H1 (cell line): ENCODE measurements at regions not wholly inside any gene's neighbourhood (a gene's known extent, or its start where the extent isn't known, plus 50 kb on each side); places are given as distances from the start of the nearest gene placed in this dataset.

Experiments used
- CTCF ChIA-PET: fragments of 300-600 bp; sonication (Branson Sonifier 250); formaldehyde crosslinking; loops from one replicate; lab custom pipeline; 2021; ENCODE audit not compliant: partially characterized antibody; lab: Charles Lee
- POLR2A ChIA-PET: fragments of 300-600 bp; sonication (Branson Sonifier 250); formaldehyde crosslinking; loops from one replicate; lab custom pipeline; 2021; ENCODE audit warnings: inconsistent platforms; ENCODE audit not compliant: partially characterized antibody; lab: Charles Lee
- DNase-seq, 2 experiments: peaks; one replicate each; pipeline versions ENCODE4 v3.0.0 to v3.0.0-alpha.2; 2010 to 2022; ENCODE audit warnings: low spot score in 2 of 2, low read depth in 1 of 2, mixed read lengths in 1 of 2
- FAIRE-seq: peaks from 2 replicates; lab custom pipeline; 2011; peaks lifted over from hg19 to GRCh38; lab: Jason Lieb, UNC
- H2AFZ ChIP-seq: 2 replicates; pipeline ENCODE4 v1.8.1; 2012; ENCODE audit warnings: low read length, inconsistent platforms
- H2AK5ac ChIP-seq: 2 replicates; pipeline ENCODE4 v1.6.1; 2013; ENCODE audit warnings: low read depth, low read length
- H2BK120ac ChIP-seq: replicated peaks from 2 replicates; pipeline ENCODE3; 2013; ENCODE audit warnings: low read depth, low read length, inconsistent platforms
- H2BK12ac ChIP-seq: 2 replicates; pipeline ENCODE4 v1.6.1; 2013; ENCODE audit warnings: low read depth, low read length
- H2BK15ac ChIP-seq: 2 replicates; pipeline ENCODE4 v1.6.1; 2013; ENCODE audit warnings: low read length
- H2BK20ac ChIP-seq: 2 replicates; pipeline ENCODE4 v1.6.1; 2013; ENCODE audit warnings: low read length
- H2BK5ac ChIP-seq: 2 replicates; pipeline ENCODE4 v1.6.1; 2013; ENCODE audit warnings: low read depth, low read length
- H3K14ac ChIP-seq: 2 replicates; pipeline ENCODE4 v1.6.1; 2013; ENCODE audit warnings: inconsistent platforms; ENCODE audit not compliant: insufficient read length
- H3K18ac ChIP-seq: 2 replicates; pipeline ENCODE4 v1.6.1; 2013; ENCODE audit warnings: low read length; ENCODE audit errors: extremely low read depth
- H3K23ac ChIP-seq: 2 replicates; pipeline ENCODE4 v1.6.1; 2013; ENCODE audit warnings: inconsistent platforms; ENCODE audit not compliant: insufficient read length
- H3K23me2 ChIP-seq: 2 replicates; pipeline ENCODE4 v1.6.1; 2013; ENCODE audit warnings: low read depth, low read length
- H3K27ac ChIP-seq: 2 replicates; pipeline ENCODE4 v1.6.1; 2011; ENCODE audit warnings: low read depth, low read length, inconsistent platforms
- H3K27me3 ChIP-seq, 4 experiments: replicated peaks in 1 of 4; 1 replicate in 1 of 4; 2 replicates in 3 of 4; pipeline versions ENCODE4 v1.6.1 to v1.8.1; 2011 to 2013; ENCODE audit warnings: low read length in 3 of 4, mild to moderate bottlenecking in 3 of 4, inconsistent platforms in 2 of 4, mixed read lengths in 2 of 4, moderate library complexity in 1 of 4; ENCODE audit not compliant: control insufficient read depth in 3 of 4, insufficient read depth in 3 of 4; ENCODE audit errors: extremely low read depth in 1 of 4
- H3K36me3 ChIP-seq, 4 experiments: 2 replicates each; pipeline versions ENCODE4 v1.6.1 to v1.8.1; 2011 to 2013; ENCODE audit warnings: mild to moderate bottlenecking in 4 of 4, low read length in 3 of 4, moderate library complexity in 2 of 4, control low read depth in 1 of 4, inconsistent platforms in 1 of 4; ENCODE audit not compliant: insufficient read depth in 4 of 4, control insufficient read depth in 2 of 4
- H3K4ac ChIP-seq: replicated peaks from 2 replicates; pipeline ENCODE3; 2013; ENCODE audit warnings: low read length, low read depth, mixed read lengths, inconsistent platforms; ENCODE audit not compliant: insufficient read length
- H3K4me1 ChIP-seq, 4 experiments: replicated peaks in 1 of 4; 1 replicate in 1 of 4; 2 replicates in 3 of 4; pipeline versions ENCODE4 v1.6.1 to v1.8.1; 2011 to 2013; ENCODE audit warnings: low read length in 3 of 4, inconsistent platforms in 2 of 4, mixed read lengths in 1 of 4; ENCODE audit not compliant: insufficient read depth in 4 of 4, control insufficient read depth in 3 of 4
- H3K4me2 ChIP-seq, 2 experiments: 2 replicates each; pipeline versions ENCODE4 v1.6.1 to v1.8.1; 2011 to 2013; ENCODE audit warnings: low read depth in 2 of 2, low read length in 2 of 2, control low read depth in 1 of 2, inconsistent platforms in 1 of 2, mild to moderate bottlenecking in 1 of 2; ENCODE audit not compliant: insufficient read depth in 1 of 2
- H3K4me3 ChIP-seq, 4 experiments: fragments of 200-600, 300-600 bp in 1 of 4; sonication (generic), shearing (Covaris generic), sonication (Bioruptor Twin) in 1 of 4; 2 replicates each; pipeline versions ENCODE4 v1.5.1 to v1.8.1; 2011 to 2016; ENCODE audit warnings: low read length in 4 of 4, low read depth in 3 of 4, control low read depth in 2 of 4, inconsistent platforms in 2 of 4, mild to moderate bottlenecking in 2 of 4, mixed read lengths in 1 of 4, moderate library complexity in 1 of 4; ENCODE audit not compliant: insufficient read depth in 2 of 4; ENCODE audit errors: extremely low read depth in 1 of 4
- H3K56ac ChIP-seq: replicated peaks from 2 replicates; pipeline ENCODE3; 2013; ENCODE audit warnings: low read depth, mild to moderate bottlenecking, mixed read lengths, low read length, inconsistent platforms; ENCODE audit not compliant: insufficient read length
- H3K79me1 ChIP-seq: 2 replicates; pipeline ENCODE4 v1.6.1; 2013; ENCODE audit warnings: low read depth, low read length, control low read depth
- H3K79me2 ChIP-seq, 2 experiments: 2 replicates each; pipeline versions ENCODE4 v1.6.1 to v1.8.1; 2012 to 2013; ENCODE audit warnings: low read length in 2 of 2, mild to moderate bottlenecking in 2 of 2, inconsistent platforms in 1 of 2; ENCODE audit not compliant: insufficient read depth in 2 of 2, control insufficient read depth in 1 of 2
- H3K9ac ChIP-seq, 4 experiments: replicated peaks in 1 of 4; 1 replicate in 1 of 4; 2 replicates in 3 of 4; pipeline versions ENCODE4 v1.6.1 to v1.8.1; 2011 to 2013; ENCODE audit warnings: low read depth in 3 of 4, low read length in 3 of 4, control low read depth in 2 of 4, mild to moderate bottlenecking in 2 of 4, moderate library complexity in 2 of 4, inconsistent platforms in 1 of 4; ENCODE audit errors: extremely low read depth in 1 of 4
- H3K9me3 ChIP-seq, 2 experiments: 2 replicates each; pipeline versions ENCODE4 v1.6.1 to v1.8.1; 2012 to 2013; ENCODE audit warnings: mild to moderate bottlenecking in 2 of 2, moderate library complexity in 2 of 2, control low read depth in 1 of 2, inconsistent platforms in 1 of 2, low read depth in 1 of 2, low read length in 1 of 2, mixed read lengths in 1 of 2; ENCODE audit not compliant: insufficient read depth in 2 of 2
- H4K20me1 ChIP-seq, 2 experiments: replicated peaks in 1 of 2; 2 replicates each; pipeline versions ENCODE3 to v1.8.1; 2011 to 2013; ENCODE audit warnings: inconsistent platforms in 2 of 2, low read length in 2 of 2, mild to moderate bottlenecking in 1 of 2; ENCODE audit not compliant: insufficient read depth in 2 of 2, control insufficient read depth in 1 of 2
- H4K5ac ChIP-seq: 2 replicates; pipeline ENCODE4 v1.6.1; 2013; ENCODE audit warnings: low read length, low read depth, mixed read lengths, inconsistent platforms; ENCODE audit not compliant: insufficient read length
- H4K8ac ChIP-seq: 2 replicates; pipeline ENCODE4 v1.8.0; 2013; ENCODE audit warnings: mild to moderate bottlenecking, moderate library complexity, low read length, inconsistent platforms; ENCODE audit not compliant: insufficient read depth; ENCODE audit errors: extremely low read depth
- H4K91ac ChIP-seq: replicated peaks from 2 replicates; pipeline ENCODE3; 2013; ENCODE audit warnings: low read length, mixed read lengths, inconsistent platforms; ENCODE audit not compliant: insufficient read length
- BACH1 ChIP-seq: IDR thresholded peaks from 2 replicates; pipeline ENCODE4 v1.6.1; 2012; ENCODE audit warnings: low read length, improper control_type of control experiment
- BCL11A ChIP-seq, 2 experiments: IDR thresholded peaks; one replicate each; pipeline ENCODE4 v1.6.1; 2011; ENCODE audit warnings: low read depth in 2 of 2, low read length in 2 of 2, mild to moderate bottlenecking in 2 of 2
- CBX8 ChIP-seq: fragments of 300-800, 300-1000 bp; sonication (generic); IDR thresholded peaks from 2 replicates; pipeline ENCODE4 v1.7.1; 2016; ENCODE audit warnings: low read depth, low read length, borderline replicate concordance
- CHD1 ChIP-seq: IDR thresholded peaks from 2 replicates; pipeline ENCODE4 v1.6.1; 2012; ENCODE audit warnings: low read depth, low read length, improper control_type of control experiment
- NANOG ChIP-seq: IDR thresholded peaks from 2 replicates; pipeline ENCODE4 v1.6.1; 2011; ENCODE audit warnings: low read length, low read depth, mild to moderate bottlenecking, inconsistent platforms; ENCODE audit not compliant: insufficient read depth, poor library complexity, severe bottlenecking
- POLR2A ChIP-seq, 2 experiments: IDR thresholded peaks; 1 replicate in 1 of 2; 2 replicates in 1 of 2; pipeline ENCODE4 v1.6.1; 2011; ENCODE audit warnings: low read depth in 2 of 2, low read length in 2 of 2, mild to moderate bottlenecking in 2 of 2; ENCODE audit errors: control extremely low read depth in 1 of 2
- SAP30 ChIP-seq: fragments of 300-600 bp; sonication (generic); IDR thresholded peaks from 2 replicates; pipeline ENCODE4 v1.7.1; 2012; ENCODE audit warnings: low read length, moderate library complexity, mild to moderate bottlenecking, inconsistent platforms; ENCODE audit not compliant: insufficient read depth, insufficient replicate concordance
- SIN3A ChIP-seq, 2 experiments: IDR thresholded peaks in 1 of 2; conservative IDR thresholded peaks in 1 of 2; 2 replicates each; pipeline ENCODE4 v1.6.1; 2011 to 2012; ENCODE audit warnings: low read length in 2 of 2, improper control_type of control experiment in 1 of 2, low read depth in 1 of 2, mild to moderate bottlenecking in 1 of 2
- TAF7 ChIP-seq: optimal IDR thresholded peaks from 2 replicates; pipeline ENCODE3; 2011; ENCODE audit warnings: low read depth, mild to moderate bottlenecking, inconsistent platforms, low read length, moderate library complexity, borderline replicate concordance
- TBP ChIP-seq: IDR thresholded peaks from 2 replicates; pipeline ENCODE4 v1.6.1; 2011; ENCODE audit warnings: low read depth, low read length, improper control_type of control experiment
- YY1 ChIP-seq: IDR thresholded peaks from 2 replicates; pipeline ENCODE4 v1.6.1; 2011; ENCODE audit warnings: low read depth, mild to moderate bottlenecking, low read length
- WGBS, 2 experiments: shearing (Covaris generic) in 1 of 2; methylation state at CpG; one replicate each; pipeline versions ENCODE4 v1.1.6 to v1.1.7; 2013 to 2015; ENCODE audit warnings: low lambda C conversion rate in 2 of 2, mixed read lengths in 2 of 2, inconsistent platforms in 1 of 2, low coverage in 1 of 2, missing lambda C conversion rate in 1 of 2; ENCODE audit not compliant: insufficient replicate concordance in 2 of 2, insufficient coverage in 1 of 2, insufficient read length in 1 of 2; ENCODE audit errors: extremely low coverage in 1 of 2, missing lambda C conversion rate in 1 of 2; 5-methylcytosine and 5-hydroxymethylcytosine counted together

DNA sequence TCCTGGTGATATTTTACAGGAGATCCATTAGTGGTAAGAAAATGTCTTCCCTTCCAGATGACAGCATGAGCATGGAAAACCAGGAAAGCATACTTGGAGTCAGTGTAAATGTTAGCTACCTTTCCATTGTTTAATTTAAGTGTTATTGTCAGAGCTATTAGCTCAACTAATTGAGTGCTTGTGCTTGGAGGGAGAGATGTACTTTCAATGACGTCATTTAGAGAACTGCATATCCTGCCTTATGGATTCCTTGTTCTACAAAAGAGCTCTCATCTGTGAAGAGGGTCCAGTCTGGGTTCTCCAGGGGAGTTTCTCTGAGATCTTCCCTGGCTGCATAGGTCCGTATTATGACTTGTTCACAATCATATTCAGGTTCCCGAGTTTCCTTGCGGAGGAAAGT, 687.2 kb downstream of the TBL1XR1 start:
- TF ChIP-seq BACH1 (no peak), BCL11A (IDR thresholded peaks at IDR 0.05; ENCODE audit: low read depth in 2 of 2, low read length in 2 of 2) (no peak), YY1 (no peak), POLR2A (IDR thresholded peaks at IDR 0.05; ENCODE audit: control extremely low read depth in 1 of 2, low read depth in 2 of 2, low read length in 2 of 2) (no peak), SIN3A (conservative IDR thresholded peaks at IDR 0.05 in 1 of 2, IDR thresholded peaks at IDR 0.05 in 1 of 2; ENCODE audit: low read depth in 1 of 2, low read length in 2 of 2) (no peak), CHD1 (no peak), NANOG (no peak), TBP (no peak), SAP30 (no peak), TAF7 (no peak), CBX8 (no peak)
- TF ChIP-seq, all 59 proteins: peak for 0
- H3K9ac ChIP-seq, result no peak overlapping the region
- H3K14ac ChIP-seq, result no peak overlapping the region
- no peak overlapping the region for H2AFZ ChIP-seq
- no peak overlapping the region for H2BK12ac ChIP-seq
- no peaks in the 10 kb centered on the region for H3K79me2 ChIP-seq
- no peak overlapping the region for H3K18ac ChIP-seq
- H3K27ac ChIP-seq, result no peak overlapping the region
- ChIA-PET CTCF (interaction anchor here (1.2 to 2.5 kb wide), 3 partner anchors 153 to 429 kb away, joined by 3 to 12 read pairs (median 11); no protein-coding TSS in a partner anchor), POLR2A (no interaction called here)
- DNase-seq (no peak), FAIRE-seq (no peak)
- 91% methylated on average over 4 of the region's 4 CpGs; no CpG with 5 or more reads in 1 of the 2 experiments for WGBS, 2 experiments
- no peak overlapping the region for H2AK5ac ChIP-seq
- no peak overlapping the region for H3K4me2 ChIP-seq
- H3K56ac ChIP-seq, result no peak overlapping the region
- no peak overlapping the region for H4K5ac ChIP-seq
- H3K23ac ChIP-seq, result no peak overlapping the region
- no peak overlapping the region for H3K4ac ChIP-seq
- H3K4me3 ChIP-seq, result no peak overlapping the region
- no peak overlapping the region for H2BK20ac ChIP-seq
- H4K8ac ChIP-seq, result no peak overlapping the region
- no peaks in the 10 kb centered on the region; a peak in 1 of 7 replicates for H3K27me3 ChIP-seq
- H3K9me3 ChIP-seq, result peaks cover 30 to 32% of the 10 kb centered on the region in 2 experiments
- H2BK5ac ChIP-seq, result no peak overlapping the region
- no peak overlapping the region for H2BK120ac ChIP-seq
- no peaks in the 10 kb centered on the region for H3K23me2 ChIP-seq
- H4K20me1 ChIP-seq, result no peaks in the 10 kb centered on the region
- H3K79me1 ChIP-seq, result no peaks in the 10 kb centered on the region
- H4K91ac ChIP-seq, result no peak overlapping the region
- H2BK15ac ChIP-seq, result no peak overlapping the region
- H3K4me1 ChIP-seq, result peaks cover 0 to 9% (median 2%) of the 10 kb centered on the region in 4 experiments; a peak in 3 of 7 replicates
- peaks cover 0 to 8% (median 0%) of the 10 kb centered on the region in 4 experiments; a peak in 2 of 8 replicates for H3K36me3 ChIP-seq
